Large intestine (tissue), 3 donors: ENCODE measurements at regions not wholly inside any gene's neighbourhood (a gene's known extent, or its start where the extent isn't known, plus 50 kb on each side); places are given as distances from the start of the nearest gene placed in this dataset.

ENCODE experiments used
- DNase-seq, 2 donors: peaks; one replicate each; pipeline versions ENCODE4 v3.0.0 to v3.0.0-alpha.2; 2013
- H3K27ac ChIP-seq: one replicate; pipeline ENCODE4 v1.5.1; 2013; ENCODE audit warnings: low read length
- H3K27me3 ChIP-seq: 2 replicates; pipeline ENCODE4 v1.6.1; 2013; ENCODE audit warnings: low read length; ENCODE audit not compliant: control insufficient read depth, insufficient read depth
- H3K36me3 ChIP-seq: 2 replicates; pipeline ENCODE4 v1.6.1; 2013; ENCODE audit warnings: low read length; ENCODE audit not compliant: control insufficient read depth, insufficient read depth
- H3K4me1 ChIP-seq: one replicate; pipeline ENCODE4 v1.6.1; 2013; ENCODE audit warnings: low read length; ENCODE audit not compliant: control insufficient read depth, insufficient read depth
- H3K4me3 ChIP-seq: one replicate; pipeline ENCODE4 v1.5.1; 2013; ENCODE audit warnings: low read length
- H3K9me3 ChIP-seq: one replicate; pipeline ENCODE4 v1.6.1; 2013; ENCODE audit warnings: mild to moderate bottlenecking, low read depth, low read length, moderate library complexity; ENCODE audit not compliant: control insufficient read depth
- WGBS: methylation state at CpG from one replicate; pipeline ENCODE4 v1.1.5; 2013; ENCODE audit warnings: low lambda C conversion rate; ENCODE audit not compliant: insufficient coverage; 5-methylcytosine and 5-hydroxymethylcytosine counted together

- no peak for DNase-seq
- H3K27me3 ChIP-seq = no peaks in the 10 kb centered on the region
- no CpG with 5 or more reads among the region's 1 CpG for WGBS
- H3K9me3 ChIP-seq = no peaks in the 10 kb centered on the region
- H3K36me3 ChIP-seq = no peaks in the 10 kb centered on the region
- no peak overlapping the region for H3K4me3 ChIP-seq
- H3K27ac ChIP-seq = no peak overlapping the region
- no peaks in the 10 kb centered on the region for H3K4me1 ChIP-seq
These were observed 211.0 kb downstream of the PMAIP1 start for GRCh38 chr18:60110836-60111235.

- no peaks in the 10 kb centered on the region for H3K27me3 ChIP-seq
- H3K27ac ChIP-seq = no peak overlapping the region
- H3K36me3 ChIP-seq = no peaks in the 10 kb centered on the region
- no peak for DNase-seq
- H3K4me1 ChIP-seq = no peaks in the 10 kb centered on the region
- no peak overlapping the region for H3K4me3 ChIP-seq
- WGBS = 100% methylated on average over 2 of the region's 3 CpGs
- no peaks in the 10 kb centered on the region for H3K9me3 ChIP-seq
These were observed 201.0 kb downstream of the PMAIP1 start for GRCh38 chr18:60100778-60101177.

GRCh38 chr18:60099709-60100108 lies 199.9 kb downstream of the PMAIP1 start:
- WGBS = 100% methylated on average over 1 of the region's 2 CpGs
- H3K36me3 ChIP-seq = no peaks in the 10 kb centered on the region
- H3K4me1 ChIP-seq = no peaks in the 10 kb centered on the region
- no peak for DNase-seq
- no peak overlapping the region for H3K4me3 ChIP-seq
- H3K27me3 ChIP-seq = no peaks in the 10 kb centered on the region
- no peak overlapping the region for H3K27ac ChIP-seq
- no peaks in the 10 kb centered on the region for H3K9me3 ChIP-seq

GRCh38 chr18:60096428-60096827 lies 196.6 kb downstream of the PMAIP1 start:
- H3K27me3 ChIP-seq = no peaks in the 10 kb centered on the region
- no CpG with 5 or more reads among the region's 1 CpG for WGBS
- H3K36me3 ChIP-seq = no peaks in the 10 kb centered on the region
- H3K4me3 ChIP-seq = no peak overlapping the region
- H3K9me3 ChIP-seq = no peaks in the 10 kb centered on the region
- no peak for DNase-seq
- H3K4me1 ChIP-seq = no peaks in the 10 kb centered on the region
- H3K27ac ChIP-seq = no peak overlapping the region

GRCh38 chr18:60092073-60092472 lies 192.3 kb downstream of the PMAIP1 start:
- no peaks in the 10 kb centered on the region for H3K27me3 ChIP-seq
- H3K27ac ChIP-seq = no peak overlapping the region
- no peaks in the 10 kb centered on the region for H3K4me1 ChIP-seq
- no peak for DNase-seq
- H3K36me3 ChIP-seq = no peaks in the 10 kb centered on the region
- no peaks in the 10 kb centered on the region for H3K9me3 ChIP-seq
- no peak overlapping the region for H3K4me3 ChIP-seq

- H3K36me3 ChIP-seq = no peaks in the 10 kb centered on the region
- WGBS = 38% methylated on average over 2 of the region's 7 CpGs
These were observed 190.4 kb downstream of the PMAIP1 start for GRCh38 chr18:60090170-60090569.

GRCh38 chr18:60082790-60083189 lies 183.0 kb downstream of the PMAIP1 start:
- H3K9me3 ChIP-seq = no peaks in the 10 kb centered on the region
- no peak overlapping the region for H3K27ac ChIP-seq
- no CpG with 5 or more reads among the region's 1 CpG for WGBS
- H3K27me3 ChIP-seq = no peaks in the 10 kb centered on the region
- DNase-seq = no peak
- no peak overlapping the region for H3K4me3 ChIP-seq
- H3K36me3 ChIP-seq = no peaks in the 10 kb centered on the region
- no peaks in the 10 kb centered on the region for H3K4me1 ChIP-seq

More at GRCh38 chr18:60090170-60090569, 190.4 kb downstream of the PMAIP1 start:
- Histone ChIP-seq H3K27me3 (no peaks in the 10 kb centered on the region), H3K4me1 (no peaks in the 10 kb centered on the region), H3K9me3 (no peaks in the 10 kb centered on the region), H3K27ac (no peak overlapping the region), H3K4me3 (no peak overlapping the region)
- DNase-seq = peak in 1 of 2 donors; percentile 11

- no CpG with 5 or more reads among the region's 2 CpGs for WGBS
- Histone ChIP-seq H3K9me3 (no peaks in the 10 kb centered on the region), H3K4me3 (no peak overlapping the region), H3K27ac (no peak overlapping the region), H3K36me3 (no peaks in the 10 kb centered on the region), H3K27me3 (no peaks in the 10 kb centered on the region), H3K4me1 (no peaks in the 10 kb centered on the region)
- DNase-seq = no peak
These were observed 182.5 kb downstream of the PMAIP1 start for GRCh38 chr18:60082282-60082681.

GRCh38 chr18:60075477-60075876 lies 175.7 kb downstream of the PMAIP1 start:
- no CpG with 5 or more reads among the region's 3 CpGs for WGBS
- Histone ChIP-seq H3K27me3 (no peaks in the 10 kb centered on the region), H3K4me3 (no peak overlapping the region), H3K27ac (no peak overlapping the region), H3K36me3 (no peaks in the 10 kb centered on the region), H3K4me1 (no peaks in the 10 kb centered on the region), H3K9me3 (peaks cover 3% of the 10 kb centered on the region)
- DNase-seq = no peak

GRCh38 chr18:60070631-60071030 lies 170.8 kb downstream of the PMAIP1 start:
- WGBS = 94% methylated on average over 2 of the region's 3 CpGs
- Histone ChIP-seq H3K4me1 (no peaks in the 10 kb centered on the region), H3K4me3 (no peak overlapping the region), H3K36me3 (no peaks in the 10 kb centered on the region), H3K9me3 (no peaks in the 10 kb centered on the region), H3K27me3 (no peaks in the 10 kb centered on the region), H3K27ac (no peak overlapping the region)
- no peak for DNase-seq

- DNase-seq = no peak
- Histone ChIP-seq H3K27ac (no peak overlapping the region), H3K27me3 (no peaks in the 10 kb centered on the region), H3K4me1 (no peaks in the 10 kb centered on the region), H3K4me3 (no peak overlapping the region), H3K36me3 (no peaks in the 10 kb centered on the region), H3K9me3 (no peaks in the 10 kb centered on the region)
- WGBS = 67% methylated on average over 1 of the region's 2 CpGs
These were observed 169.3 kb downstream of the PMAIP1 start for GRCh38 chr18:60069145-60069544.
